Stomach (tissue), 4 donors: ENCODE measurements at regions not wholly inside any gene's neighbourhood (a gene's known extent, or its start where the extent isn't known, plus 50 kb on each side); places are given as distances from the start of the nearest gene placed in this dataset.

Source experiments
- CTCF ChIP-seq, 7 experiments: fragments of 450-650 bp in 4 of 7; fragments of 200-600 bp in 3 of 7; sonication (generic) in 3 of 7; IDR thresholded peaks; one replicate each; pipeline ENCODE4 v1.5.1; 2016 to 2019; ENCODE audit warnings: antibody characterized with exemption in 7 of 7, control low read depth in 2 of 7, mild to moderate bottlenecking in 1 of 7
- EP300 ChIP-seq: sonication (generic); formaldehyde crosslinking; IDR thresholded peaks from one replicate; pipeline ENCODE4 v1.6.1; 2017; ENCODE audit warnings: antibody characterized with exemption
- POLR2A ChIP-seq, 4 donors: fragments of 450-650 bp; IDR thresholded peaks; one replicate each; pipeline ENCODE4 v1.6.1; 2016; ENCODE audit warnings: antibody characterized with exemption in 4 of 4, control low read depth in 2 of 4, mild to moderate bottlenecking in 1 of 4, moderate library complexity in 1 of 4
- POLR2AphosphoS5 ChIP-seq, 3 donors: sonication (generic); formaldehyde crosslinking; IDR thresholded peaks; one replicate each; pipeline ENCODE4 v1.6.1; 2016; ENCODE audit warnings: antibody characterized with exemption in 3 of 3

GRCh38 chrX:65933085-65933589 is 106.7 kb downstream of the VSIG4 start:
- no peak for TF ChIP-seq CTCF (IDR thresholded peaks at IDR 0.05)
- no peak for TF ChIP-seq POLR2AphosphoS5 (IDR thresholded peaks at IDR 0.05)
- TF ChIP-seq POLR2A (IDR thresholded peaks at IDR 0.05) = no peak
- TF ChIP-seq EP300 = no peak
